Ishikawa (cell line): ENCODE measurements at regions not wholly inside any gene's neighbourhood (a gene's known extent, or its start where the extent isn't known, plus 50 kb on each side); places are given as distances from the start of the nearest gene placed in this dataset.

Experiments used
- CEBPB ChIP-seq: IDR thresholded peaks from 2 replicates; pipeline ENCODE4 v1.6.1; 2012
- CREB1 ChIP-seq: IDR thresholded peaks from 2 replicates; pipeline ENCODE4 v1.6.1; 2012; ENCODE audit warnings: low read depth
- EGR1 ChIP-seq: IDR thresholded peaks from 2 replicates; pipeline ENCODE4 v1.6.1; 2012
- EP300 ChIP-seq: IDR thresholded peaks from 2 replicates; pipeline ENCODE4 v1.6.1; 2012; ENCODE audit warnings: borderline replicate concordance
- FOXM1 ChIP-seq: IDR thresholded peaks from 2 replicates; pipeline ENCODE4 v1.6.1; 2012; ENCODE audit warnings: low read depth, borderline replicate concordance
- NFIC ChIP-seq: IDR thresholded peaks from 2 replicates; pipeline ENCODE4 v1.6.1; 2012
- RAD21 ChIP-seq: IDR thresholded peaks from 2 replicates; pipeline ENCODE4 v1.6.1; 2012; ENCODE audit warnings: low read depth
- REST ChIP-seq: IDR thresholded peaks from 2 replicates; pipeline ENCODE4 v1.6.1; 2012; ENCODE audit warnings: low read depth, mild to moderate bottlenecking
- TAF1 ChIP-seq: IDR thresholded peaks from 2 replicates; pipeline ENCODE4 v1.6.1; 2012; ENCODE audit warnings: low read depth, mild to moderate bottlenecking
- TCF12 ChIP-seq: IDR thresholded peaks from 2 replicates; pipeline ENCODE4 v1.6.1; 2012; ENCODE audit warnings: low read depth
- TEAD4 ChIP-seq: IDR thresholded peaks from 2 replicates; pipeline ENCODE4 v1.6.1; 2012
- USF1 ChIP-seq: IDR thresholded peaks from 2 replicates; pipeline ENCODE4 v1.6.1; 2012
- YY1 ChIP-seq: IDR thresholded peaks from 2 replicates; pipeline ENCODE4 v1.6.1; 2012; ENCODE audit warnings: low read depth
- TF ChIP-seq, protein P1 (sequence below): IDR thresholded peaks from 2 replicates; pipeline ENCODE4 v1.6.1; 2012

GRCh38 chr9:11192993-11193392, 580.2 kb upstream of the PTPRD start:
- no peak for TF ChIP-seq REST
- no peak for TF ChIP-seq NFIC
- TF ChIP-seq TAF1 = no peak
- TF ChIP-seq CEBPB = no peak
- TF ChIP-seq RAD21 = no peak
- TF ChIP-seq YY1 = no peak
- TF ChIP-seq EP300 = no peak
- TF ChIP-seq TEAD4 = no peak
- TF ChIP-seq EGR1 = no peak
- TF ChIP-seq, protein P1, sequence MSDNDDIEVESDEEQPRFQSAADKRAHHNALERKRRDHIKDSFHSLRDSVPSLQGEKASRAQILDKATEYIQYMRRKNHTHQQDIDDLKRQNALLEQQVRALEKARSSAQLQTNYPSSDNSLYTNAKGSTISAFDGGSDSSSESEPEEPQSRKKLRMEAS = no peak
- TF ChIP-seq FOXM1 = no peak
- no peak for TF ChIP-seq TCF12
- TF ChIP-seq USF1 = no peak
- TF ChIP-seq CREB1 = no peak
